MM.1S (cell line): ENCODE measurements at regions not wholly inside any gene's neighbourhood (a gene's known extent, or its start where the extent isn't known, plus 50 kb on each side); places are given as distances from the start of the nearest gene placed in this dataset.
A peak's percentile ranks its signal among the peaks of the same experiment; 100 is the strongest.

Experiments used
- DNase-seq: peaks from one replicate; pipeline ENCODE4 v3.0.0-alpha.2; 2015
- H2AFZ ChIP-seq: fragments of 300-600 bp; sonication (generic); 2 replicates; pipeline ENCODE4 v1.6.0; 2016; ENCODE audit warnings: antibody characterized with exemption, low read length
- H3F3A ChIP-seq: fragments of 300-600 bp; sonication (generic); 2 replicates; pipeline ENCODE4 v1.6.1; 2016; ENCODE audit warnings: mild to moderate bottlenecking, antibody characterized with exemption, low read length, moderate library complexity, mixed read lengths; ENCODE audit not compliant: insufficient read depth
- H3K27ac ChIP-seq: fragments of 300-600 bp; sonication (generic); 2 replicates; pipeline ENCODE4 v1.5.1; 2016; ENCODE audit warnings: mild to moderate bottlenecking, low read length
- H3K27me3 ChIP-seq: fragments of 300-600 bp; sonication (generic); replicated peaks from 2 replicates; pipeline ENCODE4 v1.6.0; 2016; ENCODE audit warnings: low read length; ENCODE audit not compliant: insufficient read depth
- H3K36me3 ChIP-seq: fragments of 300-600 bp; sonication (generic); replicated peaks from 2 replicates; pipeline ENCODE4 v1.6.1; 2016; ENCODE audit warnings: mild to moderate bottlenecking, low read length, mixed read lengths; ENCODE audit not compliant: insufficient read depth
- H3K4me1 ChIP-seq: fragments of 300-600 bp; sonication (generic); 2 replicates; pipeline ENCODE4 v1.6.1; 2016; ENCODE audit warnings: low read length, mixed read lengths
- H3K4me2 ChIP-seq: fragments of 300-600 bp; sonication (generic); 2 replicates; pipeline ENCODE4 v1.6.0; 2016; ENCODE audit warnings: low read depth, low read length
- H3K4me3 ChIP-seq: fragments of 300-600 bp; sonication (generic); 2 replicates; pipeline ENCODE4 v1.5.1; 2016; ENCODE audit warnings: low read length, mixed read lengths
- H3K79me2 ChIP-seq: fragments of 300-600 bp; sonication (generic); 2 replicates; pipeline ENCODE4 v1.6.1; 2016; ENCODE audit warnings: mixed run types, low read length, mixed read lengths
- H3K9ac ChIP-seq: fragments of 300-600 bp; sonication (generic); 2 replicates; pipeline ENCODE4 v1.6.1; 2016; ENCODE audit warnings: low read length, mixed read lengths
- H3K9me2 ChIP-seq: fragments of 300-600 bp; sonication (generic); replicated peaks from 2 replicates; pipeline ENCODE4 v1.6.1; 2016; ENCODE audit warnings: mild to moderate bottlenecking, low read length, mixed read lengths; ENCODE audit not compliant: insufficient read depth
- H3K9me3 ChIP-seq: fragments of 300-600 bp; sonication (generic); replicated peaks from 2 replicates; pipeline ENCODE4 v1.6.1; 2016; ENCODE audit warnings: mild to moderate bottlenecking, low read length, mixed read lengths; ENCODE audit not compliant: insufficient read depth
- H4K20me1 ChIP-seq: fragments of 300-600 bp; sonication (generic); 2 replicates; pipeline ENCODE4 v1.6.1; 2016; ENCODE audit warnings: mild to moderate bottlenecking, low read length, moderate library complexity, mixed read lengths; ENCODE audit not compliant: insufficient read depth
- CTCF ChIP-seq: fragments of 300-600 bp; sonication (generic); IDR thresholded peaks from 2 replicates; pipeline ENCODE4 v1.5.1; 2016; ENCODE audit warnings: antibody characterized with exemption, low read length, mixed read lengths
- EZH2 ChIP-seq: fragments of 300-600 bp; sonication (generic); optimal IDR thresholded peaks from 2 replicates; pipeline ENCODE3; 2017; ENCODE audit warnings: low read depth, mild to moderate bottlenecking, antibody characterized with exemption, low read length, mixed read lengths
- EZH2phosphoT487 ChIP-seq: fragments of 300-600 bp; sonication (generic); IDR thresholded peaks from 2 replicates; pipeline ENCODE4 v1.6.1; 2018; ENCODE audit warnings: antibody characterized with exemption, low read length

- Histone ChIP-seq H3F3A (peaks cover 18% of the 10 kb centered on the region), H3K27ac (no peak overlapping the region), H3K4me1 (peaks cover 26% of the 10 kb centered on the region), H3K27me3 (no peaks in the 10 kb centered on the region), H2AFZ (no peak overlapping the region), H3K4me2 (no peak overlapping the region), H3K9me3 (no peaks in the 10 kb centered on the region), H3K9ac (no peak overlapping the region), H4K20me1 (no peaks in the 10 kb centered on the region), H3K36me3 (no peaks in the 10 kb centered on the region), H3K9me2 (no peaks in the 10 kb centered on the region), H3K4me3 (no peak overlapping the region), H3K79me2 (no peaks in the 10 kb centered on the region)
- no peak for DNase-seq
- no peak for TF ChIP-seq EZH2phosphoT487
- TF ChIP-seq CTCF, result no peak
- TF ChIP-seq EZH2, result no peak
Observed at GRCh38 chr5:56591081-56591480, 224.3 kb upstream of the MAP3K1 start.

- no peaks in the 10 kb centered on the region for H3K9me2 ChIP-seq
- no peak for DNase-seq
- H3F3A ChIP-seq, result peaks cover 18% of the 10 kb centered on the region
- H3K36me3 ChIP-seq, result no peaks in the 10 kb centered on the region
- peak overlapping the region; percentile 88 for H3K9ac ChIP-seq
- H3K9me3 ChIP-seq, result no peaks in the 10 kb centered on the region
- peak overlapping the region; percentile 42 for H3K4me3 ChIP-seq
- H4K20me1 ChIP-seq, result no peaks in the 10 kb centered on the region
- H3K4me1 ChIP-seq, result peaks cover 26% of the 10 kb centered on the region
- H3K27me3 ChIP-seq, result no peaks in the 10 kb centered on the region
- no peaks in the 10 kb centered on the region for H3K79me2 ChIP-seq
- H3K27ac ChIP-seq, result peak overlapping the region; percentile 97
- peak overlapping the region; percentile 87 for H3K4me2 ChIP-seq
- TF ChIP-seq EZH2, result no peak
- no peak for TF ChIP-seq CTCF
- TF ChIP-seq EZH2phosphoT487, result no peak
- peak overlapping the region; percentile 31 for H2AFZ ChIP-seq
Observed at GRCh38 chr5:56589481-56589860, 225.9 kb upstream of the MAP3K1 start.

- peak overlapping the region; percentile 87 for H3K4me2 ChIP-seq
- H2AFZ ChIP-seq, result peak overlapping the region; percentile 35
- peak overlapping the region; percentile 88 for H3K9ac ChIP-seq
- H3K79me2 ChIP-seq, result no peaks in the 10 kb centered on the region
- peak overlapping the region; percentile 97 for H3K27ac ChIP-seq
- DNase-seq, result peak; percentile 99
- H3K9me2 ChIP-seq, result no peaks in the 10 kb centered on the region
- TF ChIP-seq EZH2phosphoT487, result no peak
- TF ChIP-seq EZH2, result no peak
- 0 out of 2 replicates have a peak, but pooled peaks have one; percentile 9 for TF ChIP-seq CTCF
- H3K36me3 ChIP-seq, result no peaks in the 10 kb centered on the region
- H3F3A ChIP-seq, result peaks cover 18% of the 10 kb centered on the region
- H3K4me3 ChIP-seq, result peak overlapping the region; percentile 42
- no peaks in the 10 kb centered on the region for H3K9me3 ChIP-seq
- H3K27me3 ChIP-seq, result no peaks in the 10 kb centered on the region
- H3K4me1 ChIP-seq, result peaks cover 26% of the 10 kb centered on the region
- H4K20me1 ChIP-seq, result no peaks in the 10 kb centered on the region
Observed at GRCh38 chr5:56588636-56589480, 226.5 kb upstream of the MAP3K1 start.
